PC-9 (cell line): ENCODE measurements at regions not wholly inside any gene's neighbourhood (a gene's known extent, or its start where the extent isn't known, plus 50 kb on each side); places are given as distances from the start of the nearest gene placed in this dataset.

ENCODE experiments used
- EZH2 ChIP-seq: fragments of 200-600 bp; sonication (generic); IDR thresholded peaks from 2 replicates; pipeline ENCODE4 v1.8.0; 2017; ENCODE audit warnings: antibody characterized with exemption, low read depth
- TF ChIP-seq, protein P1 (sequence below): fragments of 200-600 bp; sonication (generic); conservative IDR thresholded peaks from 2 replicates; pipeline ENCODE4 v1.6.1; 2017; ENCODE audit warnings: mixed run types, antibody characterized with exemption, mild to moderate bottlenecking, moderate library complexity

DNA sequence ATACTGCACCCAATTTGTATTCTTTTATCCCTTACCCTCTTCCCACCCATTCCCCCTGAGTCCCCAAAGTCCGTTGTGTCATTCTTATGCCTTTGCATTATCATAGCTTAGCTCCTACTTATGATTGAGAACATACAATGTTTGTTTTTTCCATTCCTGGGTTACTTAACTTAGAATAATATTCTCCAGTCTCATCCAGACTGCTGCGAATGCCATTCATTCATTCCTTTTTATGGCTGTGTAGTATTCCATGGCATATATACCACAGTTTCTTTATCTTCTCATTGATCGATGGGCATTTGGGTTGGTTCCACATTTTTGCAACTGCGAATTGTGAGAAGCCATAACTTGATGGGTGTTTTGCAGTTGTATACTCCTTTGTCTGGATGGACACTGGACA lies 62.8 kb downstream of the FHIP1A start:
- TF ChIP-seq, protein P1, sequence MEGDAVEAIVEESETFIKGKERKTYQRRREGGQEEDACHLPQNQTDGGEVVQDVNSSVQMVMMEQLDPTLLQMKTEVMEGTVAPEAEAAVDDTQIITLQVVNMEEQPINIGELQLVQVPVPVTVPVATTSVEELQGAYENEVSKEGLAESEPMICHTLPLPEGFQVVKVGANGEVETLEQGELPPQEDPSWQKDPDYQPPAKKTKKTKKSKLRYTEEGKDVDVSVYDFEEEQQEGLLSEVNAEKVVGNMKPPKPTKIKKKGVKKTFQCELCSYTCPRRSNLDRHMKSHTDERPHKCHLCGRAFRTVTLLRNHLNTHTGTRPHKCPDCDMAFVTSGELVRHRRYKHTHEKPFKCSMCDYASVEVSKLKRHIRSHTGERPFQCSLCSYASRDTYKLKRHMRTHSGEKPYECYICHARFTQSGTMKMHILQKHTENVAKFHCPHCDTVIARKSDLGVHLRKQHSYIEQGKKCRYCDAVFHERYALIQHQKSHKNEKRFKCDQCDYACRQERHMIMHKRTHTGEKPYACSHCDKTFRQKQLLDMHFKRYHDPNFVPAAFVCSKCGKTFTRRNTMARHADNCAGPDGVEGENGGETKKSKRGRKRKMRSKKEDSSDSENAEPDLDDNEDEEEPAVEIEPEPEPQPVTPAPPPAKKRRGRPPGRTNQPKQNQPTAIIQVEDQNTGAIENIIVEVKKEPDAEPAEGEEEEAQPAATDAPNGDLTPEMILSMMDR = no peak
- no peak for TF ChIP-seq EZH2
